ENCODE measurements at regions not wholly inside any gene's neighbourhood (a gene's known extent, or its start where the extent isn't known, plus 50 kb on each side); places are given as distances from the start of the nearest gene placed in this dataset.

DNA sequence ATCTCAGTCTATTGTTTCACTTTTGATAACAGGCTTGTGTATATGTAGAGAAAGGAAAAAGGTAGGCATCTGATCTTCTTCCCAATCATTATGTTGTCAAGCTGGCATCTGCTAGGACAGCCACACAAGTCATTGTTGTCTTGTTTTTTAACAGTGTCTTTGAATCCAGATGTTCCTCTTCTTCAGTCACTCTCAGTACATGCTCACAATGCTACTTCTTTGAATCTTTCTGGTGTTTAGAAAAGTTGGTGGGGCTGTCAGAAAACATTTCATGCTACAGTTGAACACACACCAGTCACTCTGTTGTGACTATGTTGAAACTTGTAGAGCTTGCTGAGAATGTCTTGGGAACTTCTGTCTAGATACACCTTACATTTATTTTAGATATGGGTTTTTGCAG is 1231.4 kb upstream of the MIR17HG start:
- no peak for DNase-seq

DNA sequence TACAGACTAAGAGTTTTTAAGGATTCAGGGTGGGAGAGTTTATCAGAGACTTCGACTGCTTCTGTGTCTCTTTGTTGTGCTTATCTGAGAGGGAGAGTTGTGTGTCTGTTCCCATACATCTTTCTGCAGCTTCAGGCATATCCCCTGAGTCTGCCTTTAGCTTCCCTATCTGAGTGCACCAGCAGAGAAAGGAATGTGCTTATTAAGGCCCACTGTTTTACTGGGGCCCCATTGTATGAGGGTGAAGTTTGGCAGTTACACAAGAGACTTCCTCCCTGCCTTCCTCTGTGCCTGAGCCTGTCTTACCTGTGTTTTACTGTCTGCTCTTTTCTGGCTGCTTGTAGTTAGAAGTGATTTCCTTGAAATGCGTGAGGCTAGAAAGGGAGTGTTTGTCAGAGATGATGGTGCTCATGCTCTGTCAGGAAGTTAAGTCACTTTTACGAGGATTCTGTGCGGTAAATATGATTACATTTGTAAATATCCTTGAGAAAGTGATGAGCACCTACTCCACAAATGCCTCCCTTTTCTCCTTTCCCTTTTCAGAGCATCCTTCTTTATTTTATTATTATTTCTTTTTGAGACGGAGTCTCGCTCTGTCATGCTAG is 1228.9 kb upstream of the MIR17HG start:
- no peak for DNase-seq

DNA sequence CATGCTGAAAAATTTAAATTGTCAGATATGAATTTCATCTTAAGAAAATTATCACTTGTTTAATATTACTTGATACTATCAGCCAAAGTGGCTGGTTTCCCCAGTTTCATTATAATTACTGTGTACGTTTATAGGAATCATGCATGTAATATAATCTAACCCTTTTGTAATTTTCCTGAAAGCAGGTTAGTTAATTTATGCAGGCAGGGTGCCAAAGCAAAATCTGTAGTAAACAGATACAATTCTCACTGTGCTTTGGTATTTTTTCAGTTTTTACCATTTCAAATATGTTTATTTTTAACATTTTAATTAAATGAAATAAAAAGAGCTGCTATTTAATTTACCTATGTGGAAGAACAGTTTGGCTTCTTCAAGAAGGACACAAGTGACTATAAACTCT is 1227.5 kb upstream of the MIR17HG start:
- peak; percentile 10 for DNase-seq

DNA sequence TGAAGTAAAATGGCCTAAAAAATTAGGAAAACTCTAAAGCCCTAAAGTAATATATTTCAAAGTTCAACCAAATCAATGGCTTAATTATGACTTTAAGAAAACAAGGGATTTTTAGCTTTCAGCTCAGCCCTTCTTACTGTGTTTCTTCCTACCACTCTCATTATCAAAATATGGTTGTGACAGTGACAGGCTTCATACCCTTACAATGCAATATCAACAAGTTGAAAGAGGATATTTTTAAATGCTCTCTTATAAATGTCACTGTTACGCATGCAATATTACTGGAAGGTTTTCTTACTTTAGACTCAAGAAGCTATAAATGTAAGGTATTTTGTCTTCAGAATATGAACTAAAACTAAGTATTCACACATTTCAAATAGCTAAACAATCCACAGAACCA is 1225.7 kb upstream of the MIR17HG start:
- no peak for DNase-seq

DNA sequence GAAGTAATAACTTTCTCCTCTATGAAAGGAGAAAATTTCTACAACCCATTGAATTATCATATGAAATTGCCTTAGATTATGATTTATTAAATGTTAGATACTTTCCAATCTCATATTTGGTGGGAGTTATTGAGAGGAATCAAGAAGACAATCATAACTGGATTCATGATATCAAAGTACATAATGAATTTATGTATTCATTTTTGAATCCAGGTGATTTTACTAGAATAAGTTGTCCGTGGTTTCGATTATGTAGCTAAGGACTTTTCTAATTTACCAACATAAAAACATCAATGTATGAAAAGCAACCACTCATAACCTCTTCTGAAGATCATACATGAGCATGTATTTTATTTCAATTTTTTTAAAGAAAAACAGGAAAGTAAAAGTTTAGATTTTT is 1225.0 kb upstream of the MIR17HG start:
- no peak for DNase-seq

DNA sequence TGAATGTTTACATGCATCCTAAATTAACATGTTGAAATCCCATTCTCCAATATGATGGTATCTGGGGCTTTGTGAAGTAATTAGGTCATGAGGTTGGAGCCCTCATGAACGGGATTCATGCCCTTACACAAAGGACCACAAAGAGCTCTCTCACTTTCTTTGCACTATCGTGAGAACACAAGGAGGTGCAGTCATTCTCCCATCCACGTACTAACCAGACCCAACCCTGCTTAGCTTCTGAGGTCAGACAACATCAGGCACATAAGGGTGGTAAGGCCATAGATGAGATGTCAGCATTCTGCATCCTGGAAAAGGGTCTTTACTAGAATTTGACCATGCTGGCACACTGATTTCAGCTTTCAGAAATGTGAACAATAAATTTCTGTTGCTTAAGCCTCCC is 1211.9 kb upstream of the MIR17HG start:
- no peak for DNase-seq

DNA sequence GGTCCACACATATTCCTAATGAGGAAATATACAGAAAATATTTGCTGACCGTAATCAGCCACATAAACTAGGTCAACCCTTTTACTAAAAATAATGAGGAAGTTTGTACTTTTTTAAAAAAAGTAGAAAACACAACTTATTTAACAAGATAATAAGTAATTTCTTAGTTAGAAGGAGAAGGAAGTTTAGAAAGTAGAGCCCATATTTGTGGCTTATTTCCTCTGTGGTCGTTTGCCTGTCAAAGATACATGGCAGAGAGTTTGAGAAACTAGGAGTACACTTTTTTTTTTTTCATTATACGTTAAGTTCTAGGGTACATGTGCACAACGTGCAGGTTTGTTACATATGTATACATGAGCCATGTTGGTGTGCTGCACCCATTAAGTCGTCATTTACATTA is 1205.2 kb upstream of the MIR17HG start:
- no peak for DNase-seq

DNA sequence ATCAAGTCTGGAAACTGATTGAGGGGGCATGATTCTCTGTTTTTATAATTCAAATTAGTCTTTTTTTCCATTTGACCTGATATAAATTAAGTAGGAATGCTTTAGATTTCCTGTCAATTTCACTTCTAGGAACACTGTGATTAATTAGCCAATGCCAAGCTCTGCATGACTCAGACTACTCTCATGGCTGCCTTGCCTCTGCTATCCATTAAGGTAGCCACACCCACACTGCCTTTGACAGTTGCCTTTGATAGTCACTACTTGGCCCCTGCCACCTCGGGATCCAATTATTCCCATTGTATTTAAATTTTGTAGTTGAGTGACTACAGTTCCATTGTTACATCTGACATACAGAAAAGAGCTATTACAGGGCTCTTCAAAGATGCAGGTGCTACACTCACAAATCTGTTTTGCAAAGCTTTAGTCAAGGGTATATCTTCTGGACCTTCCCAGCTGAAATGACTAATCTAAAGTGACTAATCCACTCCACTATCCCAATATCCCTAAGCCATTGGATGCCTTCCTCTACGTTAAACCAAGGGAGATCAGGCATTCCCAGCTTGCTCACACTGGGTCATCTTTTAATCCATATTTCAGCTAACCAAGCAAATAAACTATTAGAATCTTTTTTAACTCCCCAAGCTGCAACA is 1193.1 kb upstream of the MIR17HG start:
- no peak for DNase-seq

DNA sequence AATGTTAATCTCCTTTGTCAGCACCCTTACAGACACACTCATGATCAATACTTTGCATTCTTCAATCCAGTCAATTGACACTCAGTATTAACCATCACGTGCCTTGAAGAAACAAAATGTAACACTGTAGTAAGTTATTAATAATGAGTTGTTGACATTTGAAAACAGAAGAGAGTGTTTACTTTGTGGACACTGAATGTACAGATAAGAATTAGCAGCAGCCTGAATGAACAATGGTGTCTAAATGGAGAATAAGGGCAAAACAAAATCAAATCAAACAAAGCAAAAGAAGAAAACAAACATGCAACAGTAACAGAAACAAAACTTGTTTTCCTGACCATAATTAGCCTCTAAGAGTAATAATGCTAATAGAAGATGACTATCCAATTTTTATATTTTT is 1191.1 kb upstream of the MIR17HG start:
- DNase-seq, result no peak

DNA sequence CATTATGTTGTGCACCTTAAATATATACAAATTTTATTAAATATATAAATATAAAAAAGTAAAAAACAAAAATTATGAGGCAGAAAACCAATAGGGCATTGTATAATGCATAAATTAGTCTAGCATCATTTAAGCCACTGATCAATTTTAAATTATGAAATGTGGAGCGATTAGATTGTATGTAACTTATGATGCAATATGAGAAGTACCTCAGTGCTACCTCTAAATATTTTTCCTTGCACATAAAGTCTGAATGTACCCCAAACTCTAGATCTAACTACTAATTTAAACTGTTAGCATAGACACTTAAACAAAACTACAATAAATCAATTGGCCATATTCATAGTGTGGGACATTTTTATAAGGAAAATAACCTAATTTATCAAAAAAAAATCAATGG is 1178.5 kb upstream of the MIR17HG start:
- DNase-seq, result no peak

DNA sequence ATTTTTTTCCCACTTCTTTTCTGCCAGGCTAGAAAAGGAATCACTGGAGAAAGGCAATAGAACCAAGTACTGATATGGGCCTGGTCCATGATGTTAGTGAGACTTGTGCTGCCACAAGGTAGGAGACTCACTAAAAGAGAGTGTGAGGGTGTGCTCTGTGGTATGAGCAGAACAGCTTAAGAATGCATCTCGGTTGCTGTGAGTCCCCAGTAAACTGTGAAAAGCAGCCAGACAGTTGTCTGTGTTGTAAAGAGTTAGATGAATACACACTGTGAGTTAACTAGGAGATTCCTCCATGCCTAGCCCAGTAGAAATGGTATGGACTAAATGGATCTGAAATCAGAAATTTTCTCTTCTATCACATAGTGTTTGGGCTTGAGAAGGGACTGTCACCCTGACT is 1177.3 kb upstream of the MIR17HG start:
- no peak for DNase-seq

DNA sequence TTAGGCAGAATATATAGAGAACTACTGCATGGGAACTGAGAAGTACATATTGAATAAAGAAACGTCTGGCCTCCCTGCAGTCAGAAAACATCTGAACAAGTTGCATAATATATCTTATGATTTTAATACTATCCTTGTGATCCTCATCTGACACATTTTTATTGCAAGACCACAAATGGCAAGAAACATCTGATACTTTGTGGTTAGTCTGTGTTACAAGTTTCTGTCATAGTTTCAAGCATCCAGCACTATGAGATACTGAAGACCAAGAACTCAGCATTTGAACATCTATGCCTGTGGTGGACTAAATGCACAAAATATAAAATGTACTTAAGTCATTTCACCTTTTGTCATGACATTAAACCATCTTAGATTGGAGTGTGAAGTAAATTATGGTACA is 1175.8 kb upstream of the MIR17HG start:
- DNase-seq, result no peak

DNA sequence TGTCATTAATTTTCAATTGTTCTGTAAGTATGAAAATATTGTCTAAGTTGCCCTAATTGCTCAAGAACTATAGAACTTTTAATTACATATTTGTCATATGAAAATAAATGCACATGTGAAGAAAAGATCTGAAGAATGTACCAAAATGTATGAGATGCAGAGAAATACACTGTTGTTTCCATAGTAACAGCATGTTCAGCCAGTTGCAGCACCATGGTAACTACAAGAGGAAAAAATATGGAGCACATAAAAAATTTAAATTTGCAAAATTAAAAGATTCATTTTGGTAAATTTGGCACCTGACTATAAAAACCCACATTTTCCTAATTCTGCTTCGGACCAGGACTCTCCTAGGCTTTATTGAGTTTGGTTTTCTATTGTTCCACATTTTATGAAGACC is 1170.0 kb upstream of the MIR17HG start:
- DNase-seq, result no peak

DNA sequence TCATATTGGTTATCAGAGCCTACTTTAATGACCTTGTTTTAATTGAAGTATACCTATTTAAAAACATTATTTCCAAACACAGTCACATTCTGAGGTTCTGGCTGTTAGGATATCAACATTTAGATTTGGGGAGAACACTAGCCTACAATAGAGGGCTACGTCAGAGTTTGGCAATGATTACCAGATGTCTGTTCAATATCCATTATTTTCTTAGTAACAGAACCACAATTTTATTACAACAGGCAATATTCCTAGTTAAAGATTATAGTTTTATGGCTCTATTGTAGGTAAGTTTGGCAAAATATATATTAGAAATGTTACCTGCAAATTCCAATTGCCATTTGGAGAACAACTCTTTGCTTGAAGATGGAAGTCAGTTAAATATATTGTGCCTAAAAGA is 1163.1 kb upstream of the MIR17HG start:
- no peak for DNase-seq

DNA sequence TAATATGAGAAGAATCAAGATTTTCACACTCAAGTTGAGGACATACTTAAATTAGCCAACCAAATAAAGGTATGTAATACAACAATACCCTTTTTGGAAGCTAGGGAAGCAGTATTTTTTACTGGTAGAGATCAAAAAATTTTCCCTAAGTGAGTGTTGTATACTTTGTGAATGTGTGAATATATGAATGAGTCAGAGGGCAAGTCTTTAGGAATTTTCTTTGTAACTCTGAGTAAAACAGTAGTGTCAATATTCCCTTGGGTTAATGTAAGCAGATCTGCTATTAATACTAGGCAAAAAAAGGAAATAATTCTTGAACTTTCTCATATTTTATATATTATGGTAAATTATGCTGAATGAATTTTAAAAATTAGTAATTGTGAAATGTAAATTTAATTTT is 1161.8 kb upstream of the MIR17HG start:
- DNase-seq, result no peak

DNA sequence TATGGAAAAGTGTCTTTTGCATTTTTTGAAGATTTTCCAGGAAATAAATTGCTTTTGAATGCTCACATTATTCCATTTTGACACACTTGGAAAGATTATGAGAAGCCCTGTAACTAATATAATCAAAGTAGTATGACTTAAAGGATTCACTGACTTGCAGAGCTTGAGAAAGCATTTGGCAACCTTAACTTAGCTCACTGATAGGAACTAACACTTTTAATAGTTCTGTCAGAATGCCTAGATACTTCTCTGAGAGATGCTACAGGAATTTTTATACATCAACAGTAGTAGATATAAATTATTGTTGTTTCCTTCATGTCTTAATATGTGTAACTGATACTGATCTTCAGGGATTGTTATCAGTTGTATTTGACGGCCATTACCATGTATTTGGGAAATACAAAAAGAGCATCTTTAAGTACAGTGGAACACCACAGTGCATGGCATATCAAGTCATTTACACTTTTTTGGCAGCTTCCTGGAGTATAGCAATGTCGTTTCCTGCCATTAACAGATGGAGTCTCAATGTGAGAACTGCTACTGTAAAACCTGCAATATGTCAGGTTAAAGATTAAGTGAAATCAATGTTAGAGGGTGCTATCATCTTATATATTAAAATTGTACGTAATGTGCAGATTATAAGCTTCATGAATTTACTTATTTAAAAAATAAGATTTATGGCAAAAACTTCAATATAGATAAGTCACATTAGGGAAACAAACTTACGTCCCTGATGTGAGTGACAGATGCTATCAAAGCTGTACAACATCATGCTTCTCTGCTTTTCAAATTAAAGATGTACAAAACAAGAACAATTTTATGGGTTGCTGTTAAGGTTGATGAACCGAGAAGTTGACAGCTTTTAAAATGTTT is 1159.8 kb upstream of the MIR17HG start:
- DNase-seq, result no peak

DNA sequence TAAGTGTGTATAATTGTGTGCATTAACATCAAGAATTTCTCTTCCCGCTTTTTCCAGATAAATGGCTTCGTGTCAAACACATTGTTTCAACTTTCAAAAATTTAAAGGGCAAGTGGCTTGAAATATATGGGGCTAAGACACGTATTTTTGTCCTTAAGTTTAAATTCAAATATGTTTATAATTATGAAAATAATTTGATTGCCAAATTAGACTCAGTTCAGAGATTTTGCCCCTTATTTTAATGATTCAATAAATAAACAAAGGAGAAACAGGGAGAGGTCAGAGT is 1159.2 kb upstream of the MIR17HG start:
- DNase-seq, result no peak

DNA sequence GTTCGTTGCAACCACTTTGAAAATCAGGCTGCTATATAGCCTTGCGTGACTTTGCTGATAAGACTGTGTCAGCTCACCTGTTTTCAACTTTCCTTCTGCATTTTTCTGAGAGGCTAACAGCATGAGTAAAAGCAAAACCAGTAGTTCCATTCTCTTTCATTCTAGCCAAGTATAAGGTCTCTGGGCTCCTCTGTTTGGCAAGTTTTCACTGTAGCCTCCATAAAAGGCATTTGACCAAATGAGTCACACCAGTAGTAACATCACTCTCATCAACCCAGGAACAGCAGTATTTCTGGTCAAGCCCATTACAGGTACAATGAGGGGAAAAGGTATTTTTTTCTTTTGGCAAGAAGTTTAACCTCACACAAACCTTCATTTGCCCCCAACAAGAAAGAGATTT is 1149.8 kb upstream of the MIR17HG start:
- no peak for DNase-seq

DNA sequence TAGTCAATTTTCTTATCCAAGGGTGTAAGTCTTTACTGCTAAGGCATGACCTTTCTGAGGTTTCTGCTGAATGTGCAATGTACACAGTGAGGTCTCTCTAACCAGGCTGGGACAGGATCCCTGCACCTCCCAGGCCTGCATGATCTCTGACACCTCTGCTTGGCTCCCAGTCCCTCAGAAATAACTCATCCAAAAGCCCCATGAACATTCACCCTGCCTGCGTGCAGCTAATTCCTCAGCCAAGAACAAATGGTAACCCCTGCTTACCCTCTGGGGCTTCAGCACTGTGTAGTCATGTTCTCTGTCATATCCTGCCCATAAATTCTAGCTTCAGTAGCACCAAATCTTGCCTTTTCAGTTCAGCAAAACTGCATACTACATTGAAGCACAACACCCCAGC is 1146.3 kb upstream of the MIR17HG start:
- no peak for DNase-seq

DNA sequence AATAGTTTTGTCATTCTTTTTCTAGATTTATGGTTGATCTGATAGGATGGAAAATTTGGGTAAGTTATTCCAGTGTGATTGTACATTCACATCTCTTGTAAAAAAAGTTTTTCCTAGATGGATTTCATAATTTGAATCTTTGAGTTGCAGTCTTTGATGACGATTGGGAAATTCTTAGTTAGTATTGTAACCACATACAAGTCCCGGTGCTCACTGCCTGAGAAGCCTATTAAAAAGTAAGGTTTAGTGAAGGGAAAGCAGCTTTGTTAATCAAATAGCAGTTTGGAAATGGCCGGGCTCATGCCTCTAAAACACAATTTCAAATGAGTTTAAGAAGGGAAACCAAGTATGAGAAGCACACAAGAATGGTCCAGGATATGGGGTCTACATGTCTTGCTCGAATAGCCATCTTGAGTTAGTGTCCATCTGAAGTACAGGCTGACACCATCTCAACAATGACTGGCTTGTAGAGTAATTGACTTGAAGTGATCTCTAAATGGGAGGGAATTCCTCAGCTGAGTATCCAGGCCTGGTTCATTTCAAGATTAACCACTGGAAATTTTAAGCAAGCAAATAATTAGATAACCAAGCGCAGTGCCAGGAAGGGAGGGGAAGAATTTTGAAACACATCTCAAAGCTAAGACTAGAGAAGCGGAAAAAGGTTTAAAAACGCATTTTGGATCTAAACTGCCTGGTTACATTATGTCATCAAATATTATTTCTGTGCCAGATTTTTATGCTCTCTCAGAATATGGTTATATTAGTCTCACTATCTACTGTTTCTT is 1145.6 kb upstream of the MIR17HG start:
- DNase-seq, result no peak

DNA sequence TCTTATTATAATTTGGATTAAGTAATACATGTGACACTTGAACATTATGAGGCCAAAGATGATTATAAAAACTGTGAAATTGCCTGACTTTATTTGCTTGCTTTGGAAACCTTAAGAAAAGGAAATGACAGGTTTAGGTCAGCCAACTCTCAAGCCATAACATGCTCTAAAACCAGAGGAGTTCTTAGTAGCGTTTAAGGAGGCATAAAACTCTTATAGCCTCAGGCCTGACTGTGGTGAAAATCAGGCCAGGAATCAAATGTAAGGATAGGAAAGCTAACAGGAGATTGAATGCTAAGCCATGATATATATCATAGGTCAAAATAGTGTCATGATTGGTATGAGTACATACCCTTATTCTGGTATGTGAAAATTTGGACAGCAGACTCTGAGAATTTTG is 1142.4 kb upstream of the MIR17HG start:
- DNase-seq, result no peak

DNA sequence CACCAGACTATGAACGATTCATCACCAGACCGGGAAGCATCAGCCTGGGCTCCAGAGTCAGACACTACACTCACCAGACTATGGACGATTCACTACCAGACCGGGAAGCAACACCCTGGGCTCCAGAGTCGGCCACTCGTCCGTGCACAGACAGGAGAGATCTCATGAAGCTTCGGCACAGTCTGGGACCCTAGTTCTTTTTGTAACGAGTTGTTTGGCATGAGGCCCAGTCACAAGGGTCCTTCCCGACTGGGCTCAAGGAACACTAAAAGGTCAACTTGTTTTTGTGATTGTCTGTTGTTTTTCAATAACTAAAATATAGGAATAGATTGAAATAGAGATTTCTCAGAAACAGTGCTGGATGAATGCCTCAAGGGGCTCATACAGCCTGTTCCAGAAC is 1141.6 kb upstream of the MIR17HG start:
- DNase-seq, result no peak

DNA sequence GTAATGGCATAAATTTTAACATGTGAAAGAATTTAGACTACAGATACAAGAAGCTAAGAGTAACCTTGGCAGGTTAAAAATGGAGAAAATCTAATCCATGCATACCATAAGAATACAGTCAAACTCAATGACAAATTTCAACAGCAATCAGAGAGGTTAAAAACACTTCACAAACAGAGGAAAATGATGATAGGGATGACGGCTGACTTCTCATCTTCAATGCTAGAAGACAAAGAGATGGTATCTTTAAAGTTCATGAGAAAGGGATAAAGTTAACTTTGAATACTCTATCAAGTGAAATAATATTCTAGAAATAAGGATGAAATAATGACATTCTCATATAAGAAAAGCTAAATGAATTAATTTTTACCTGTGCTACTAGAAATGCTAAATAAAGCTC is 1130.2 kb upstream of the MIR17HG start:
- no peak for DNase-seq

DNA sequence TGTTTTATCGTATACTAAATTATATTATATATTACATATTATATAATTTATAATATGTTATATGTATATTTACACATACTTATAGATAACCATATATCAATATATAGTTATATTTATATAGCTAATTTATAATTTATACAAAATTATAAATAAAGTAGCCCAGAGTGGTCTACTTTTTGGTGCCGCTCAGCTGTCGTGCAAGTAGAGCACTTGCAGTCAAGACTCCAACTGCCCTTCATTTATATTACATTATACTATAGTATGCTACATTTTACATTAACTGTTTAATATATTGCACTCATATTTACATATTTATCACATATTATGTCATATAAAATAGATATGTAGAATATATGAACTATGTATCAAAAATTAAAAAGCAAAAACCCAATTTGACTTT is 1124.7 kb upstream of the MIR17HG start:
- no peak for DNase-seq

Data from NCI-H345 (cell line).